Endodermal cell (in vitro differentiated cells): ENCODE measurements at regions not wholly inside any gene's neighbourhood (a gene's known extent, or its start where the extent isn't known, plus 50 kb on each side); places are given as distances from the start of the nearest gene placed in this dataset.

ENCODE experiments used
- DNase-seq: peaks from one replicate; pipeline ENCODE4 v3.0.0-alpha.2; 2017
- H3K27ac ChIP-seq: 2 replicates; pipeline ENCODE4 v1.5.1; 2013; ENCODE audit warnings: mild to moderate bottlenecking, low read depth, low read length, moderate library complexity
- H3K27me3 ChIP-seq: 2 replicates; pipeline ENCODE4 v1.6.1; 2013; ENCODE audit warnings: mild to moderate bottlenecking, low read length, moderate library complexity; ENCODE audit not compliant: insufficient read depth, control insufficient read depth, poor library complexity, severe bottlenecking
- H3K36me3 ChIP-seq: 2 replicates; pipeline ENCODE4 v1.7.0; 2013; ENCODE audit warnings: mild to moderate bottlenecking, low read length, moderate library complexity; ENCODE audit not compliant: control insufficient read depth, insufficient read depth
- H3K4me1 ChIP-seq: one replicate; pipeline ENCODE4 v1.7.0; 2013; ENCODE audit warnings: low read length; ENCODE audit not compliant: control insufficient read depth, insufficient read depth
- H3K4me3 ChIP-seq: 2 replicates; pipeline ENCODE4 v1.5.1; 2013; ENCODE audit warnings: mild to moderate bottlenecking, low read length, moderate library complexity
- H3K9ac ChIP-seq: 2 replicates; pipeline ENCODE4 v1.6.1; 2013; ENCODE audit warnings: mild to moderate bottlenecking, low read length, moderate library complexity; ENCODE audit not compliant: poor library complexity, severe bottlenecking; ENCODE audit errors: extremely low read depth
- H3K9me3 ChIP-seq: 2 replicates; pipeline ENCODE4 v1.6.1; 2013; ENCODE audit warnings: mild to moderate bottlenecking, low read length, moderate library complexity; ENCODE audit not compliant: control insufficient read depth
- H3K27ac Mint-ChIP-seq: 2 replicates; pipeline ENCODE4 v1.8.0; 2020; ENCODE audit warnings: mixed read lengths
- H3K27me3 Mint-ChIP-seq: 2 replicates; pipeline ENCODE4 v1.8.0; 2021; ENCODE audit warnings: mild to moderate bottlenecking, mixed read lengths; ENCODE audit not compliant: insufficient read depth
- H3K36me3 Mint-ChIP-seq: 2 replicates; pipeline ENCODE4 v1.8.0; 2020; ENCODE audit warnings: low read depth, mixed read lengths
- H3K4me1 Mint-ChIP-seq: 2 replicates; pipeline ENCODE4 v1.8.0; 2020; ENCODE audit warnings: mixed read lengths
- H3K4me3 Mint-ChIP-seq: 2 replicates; pipeline ENCODE4 v1.8.0; 2020; ENCODE audit warnings: mild to moderate bottlenecking, moderate library complexity, mixed read lengths
- H3K9me3 Mint-ChIP-seq: 2 replicates; pipeline ENCODE4 v1.8.0; 2020; ENCODE audit warnings: mild to moderate bottlenecking, mixed read lengths
- CTCF ChIP-seq: fragments of 200-600 bp; sonication (generic); conservative IDR thresholded peaks from 2 replicates; pipeline ENCODE4 v1.5.0; 2021; ENCODE audit warnings: antibody characterized with exemption, mild to moderate bottlenecking
- WGBS, 2 experiments: methylation state at CpG; one replicate each; pipeline versions ENCODE4 v1.1.5 to v1.1.7; 2013; ENCODE audit warnings: missing lambda C conversion rate in 2 of 2, mixed read lengths in 1 of 2; ENCODE audit not compliant: insufficient coverage in 1 of 2, insufficient read length in 1 of 2; 5-methylcytosine and 5-hydroxymethylcytosine counted together

GRCh38 chr4:26175905-26176470 lies 144.8 kb upstream of the RBPJ start:
- no peak overlapping the region for H3K9ac ChIP-seq
- no peaks in the 10 kb centered on the region for H3K36me3 ChIP-seq
- Mint-ChIP-seq H3K4me3 (no peak overlapping the region), H3K4me1 (peaks cover 15% of the 10 kb centered on the region), H3K27ac (no peak overlapping the region), H3K27me3 (peaks cover 4% of the 10 kb centered on the region), H3K9me3 (peaks cover 2% of the 10 kb centered on the region), H3K36me3 (no peaks in the 10 kb centered on the region)
- no peak for DNase-seq
- H3K4me1 ChIP-seq = peaks cover 12% of the 10 kb centered on the region
- H3K27ac ChIP-seq = no peak overlapping the region
- H3K4me3 ChIP-seq = no peak overlapping the region
- H3K9me3 ChIP-seq = no peaks in the 10 kb centered on the region
- WGBS, 2 experiments = 71 to 99% methylated on average over 1 to 4 of the region's 4 CpGs
- no peak for TF ChIP-seq CTCF
- H3K27me3 ChIP-seq = no peaks in the 10 kb centered on the region

DNA sequence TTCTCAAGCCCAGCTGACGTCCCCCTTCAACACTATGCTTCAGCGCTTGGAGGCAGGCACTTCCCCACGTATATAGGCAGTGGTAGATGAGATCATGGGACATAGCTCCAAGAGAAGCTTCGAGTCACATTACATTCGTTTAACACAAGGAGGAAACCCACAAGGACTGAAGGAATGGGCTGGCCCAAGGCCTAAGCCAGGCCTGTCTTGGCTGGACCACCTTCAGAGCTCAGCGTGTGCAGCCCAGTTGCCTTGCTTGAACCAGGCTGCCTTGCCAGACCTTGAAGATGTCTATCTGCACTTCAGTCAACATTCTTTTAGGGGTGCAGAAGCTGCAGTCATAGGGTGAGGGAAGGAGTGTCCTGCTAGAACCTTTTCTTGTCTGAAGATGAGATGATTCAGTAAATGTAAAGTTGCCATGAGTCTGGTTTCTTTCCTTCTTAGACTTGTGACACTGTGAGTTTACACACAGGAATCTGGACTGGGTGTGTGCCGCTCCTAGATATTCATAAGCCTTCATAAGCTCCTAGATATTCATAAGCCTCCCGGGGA lies 144.1 kb upstream of the RBPJ start:
- Mint-ChIP-seq H3K9me3 (no peaks in the 10 kb centered on the region), H3K36me3 (no peaks in the 10 kb centered on the region), H3K4me3 (no peak overlapping the region), H3K4me1 (peaks cover 15% of the 10 kb centered on the region), H3K27ac (no peak overlapping the region), H3K27me3 (peaks cover 2% of the 10 kb centered on the region)
- no peak overlapping the region for H3K27ac ChIP-seq
- DNase-seq = no peak
- no peak overlapping the region for H3K9ac ChIP-seq
- no peaks in the 10 kb centered on the region for H3K36me3 ChIP-seq
- TF ChIP-seq CTCF = no peak
- H3K9me3 ChIP-seq = no peaks in the 10 kb centered on the region
- no peak overlapping the region for H3K4me3 ChIP-seq
- no peaks in the 10 kb centered on the region for H3K27me3 ChIP-seq
- H3K4me1 ChIP-seq = peaks cover 12% of the 10 kb centered on the region
- 83 to 89% methylated on average over 5 to 8 of the region's 8 CpGs for WGBS, 2 experiments

- Mint-ChIP-seq H3K27ac (no peak overlapping the region), H3K4me1 (peaks cover 11% of the 10 kb centered on the region), H3K9me3 (no peaks in the 10 kb centered on the region), H3K4me3 (no peak overlapping the region), H3K27me3 (no peaks in the 10 kb centered on the region), H3K36me3 (no peaks in the 10 kb centered on the region)
- Histone ChIP-seq H3K4me1 (peaks cover 7% of the 10 kb centered on the region), H3K9me3 (no peaks in the 10 kb centered on the region), H3K4me3 (no peak overlapping the region), H3K36me3 (no peaks in the 10 kb centered on the region), H3K27ac (no peak overlapping the region), H3K27me3 (no peaks in the 10 kb centered on the region), H3K9ac (no peak overlapping the region)
- TF ChIP-seq CTCF = no peak
- WGBS, 2 experiments = 92 to 100% methylated on average over 3 to 6 of the region's 6 CpGs
- no peak for DNase-seq
Observed at GRCh38 chr4:26178854-26179253, 142.0 kb upstream of the RBPJ start.
